Transverse colon (tissue), 4 donors: ENCODE measurements at regions not wholly inside any gene's neighbourhood (a gene's known extent, or its start where the extent isn't known, plus 50 kb on each side); places are given as distances from the start of the nearest gene placed in this dataset.

Experiments used
- DNase-seq: peaks from one replicate; pipeline ENCODE4 v3.0.0-alpha.2; 2019
- H3K27ac ChIP-seq, 4 donors: fragments of 200-600 bp; sonication (generic); 2 replicates each; pipeline ENCODE4 v1.5.1; 2016 to 2018; ENCODE audit warnings: inconsistent platforms in 4 of 4
- H3K27me3 ChIP-seq: fragments of 200-600 bp; sonication (generic); 2 replicates; pipeline ENCODE4 v1.5.1; 2017; ENCODE audit warnings: inconsistent platforms
- H3K36me3 ChIP-seq, 4 donors: fragments of 200-600 bp; sonication (generic); 2 replicates each; pipeline ENCODE4 v1.5.1; 2017 to 2019; ENCODE audit warnings: inconsistent platforms in 4 of 4
- H3K4me1 ChIP-seq, 4 donors: fragments of 200-600 bp; sonication (generic); 2 replicates each; pipeline ENCODE4 v1.5.1; 2017 to 2020; ENCODE audit warnings: inconsistent platforms in 4 of 4
- H3K4me3 ChIP-seq, 4 donors: fragments of 200-600 bp; sonication (generic); 1 replicate in 1 of 4; 2 replicates in 3 of 4; pipeline versions ENCODE4 v1.5.1 to v1.6.1; 2017 to 2019; ENCODE audit warnings: inconsistent platforms in 4 of 4
- H3K9me3 ChIP-seq, 2 donors: fragments of 200-600 bp; sonication (generic); 2 replicates each; pipeline ENCODE4 v1.5.1; 2017 to 2019; ENCODE audit warnings: inconsistent platforms in 2 of 2
- CTCF ChIP-seq, 5 experiments: fragments of 200-600 bp in 3 of 5; fragments of 450-650 bp in 2 of 5; sonication (generic) in 3 of 5; IDR thresholded peaks; 1 replicate in 2 of 5; 2 replicates in 3 of 5; pipeline ENCODE4 v1.5.1; 2016 to 2017; ENCODE audit warnings: antibody characterized with exemption in 5 of 5, inconsistent platforms in 3 of 5, mild to moderate bottlenecking in 2 of 5, moderate library complexity in 1 of 5
- EP300 ChIP-seq: sonication (generic); formaldehyde crosslinking; IDR thresholded peaks from one replicate; pipeline ENCODE4 v1.6.1; 2017; ENCODE audit warnings: antibody characterized with exemption, low read depth
- POLR2A ChIP-seq: fragments of 450-650 bp; IDR thresholded peaks from one replicate; pipeline ENCODE4 v1.6.1; 2016; ENCODE audit warnings: antibody characterized with exemption, mild to moderate bottlenecking, moderate library complexity
- POLR2AphosphoS5 ChIP-seq, 3 donors: sonication (generic); formaldehyde crosslinking; IDR thresholded peaks; one replicate each; pipeline ENCODE4 v1.6.1; 2016; ENCODE audit warnings: antibody characterized with exemption in 3 of 3
- WGBS, 2 donors: methylation state at CpG; one replicate each; pipeline ENCODE4 v1.1.5; 2018; ENCODE audit warnings: low coverage in 1 of 2; 5-methylcytosine and 5-hydroxymethylcytosine counted together
- in situ Hi-C, 4 donors: fragments of 200-750 bp; cut with MboI; loops; one replicate each; pipeline versions ENCODE4 v1.15.0 to v1.15.1; 2017; ENCODE audit warnings: low sequenced_read_pairs in 3 of 4, low pct_ligation_motif_present in 1 of 4, low pct_unique_long_range_greater_than_20kb in 1 of 4
- intact Hi-C: fragments of 100-400 bp; cut with DNase I; formaldehyde crosslinking; loops from one replicate; pipeline ENCODE4 v1.15.1; 2023; ENCODE audit warnings: low total_unique reads

- Histone ChIP-seq H3K9me3 (no peaks in the 10 kb centered on the region), H3K27ac (peak overlapping the region in 1 of 4 donors; percentile 4), H3K4me1 (peaks cover 0 to 7% (median 3%) of the 10 kb centered on the region in 4 donors), H3K4me3 (no peak overlapping the region), H3K36me3 (no peaks in the 10 kb centered on the region), H3K27me3 (no peaks in the 10 kb centered on the region)
- DNase-seq, result no peak
- TF ChIP-seq EP300 (no peak), POLR2AphosphoS5 (IDR thresholded peaks at IDR 0.05) (no peak), CTCF (IDR thresholded peaks at IDR 0.05) (no peak), POLR2A (no peak)
- in situ Hi-C loops (no loop called here), intact Hi-C loops (no loop called here)
- 82 to 86% methylated on average over 4 to 8 of the region's 8 CpGs for WGBS, 2 donors
These were observed 236.9 kb upstream of the PMEPA1 start for GRCh38 chr20:57946559-57947315.

- Histone ChIP-seq H3K27ac (no peak overlapping the region), H3K9me3 (no peaks in the 10 kb centered on the region), H3K4me3 (no peak overlapping the region), H3K27me3 (no peaks in the 10 kb centered on the region), H3K36me3 (no peaks in the 10 kb centered on the region), H3K4me1 (peaks cover 0 to 19% (median 7%) of the 10 kb centered on the region in 4 donors)
- in situ Hi-C loops (no loop called here), intact Hi-C loops (no loop called here)
- no peak for DNase-seq
- 81 to 84% methylated on average over 4 to 6 of the region's 6 CpGs for WGBS, 2 donors
- TF ChIP-seq EP300, result no peak
- TF ChIP-seq CTCF (IDR thresholded peaks at IDR 0.05), result no peak
- no peak for TF ChIP-seq POLR2A
- no peak for TF ChIP-seq POLR2AphosphoS5 (IDR thresholded peaks at IDR 0.05)
These were observed 235.2 kb upstream of the PMEPA1 start for GRCh38 chr20:57944988-57945387.

- H3K4me1 ChIP-seq, result peaks cover 0 to 19% (median 7%) of the 10 kb centered on the region in 4 donors
- intact Hi-C loops (no loop called here), in situ Hi-C loops (no loop called here)
- no peak for TF ChIP-seq EP300
- H3K36me3 ChIP-seq, result no peaks in the 10 kb centered on the region
- H3K9me3 ChIP-seq, result no peaks in the 10 kb centered on the region
- DNase-seq, result no peak
- 73 to 83% methylated on average over 4 to 7 of the region's 7 CpGs for WGBS, 2 donors
- no peaks in the 10 kb centered on the region for H3K27me3 ChIP-seq
- no peak overlapping the region for H3K4me3 ChIP-seq
- no peak overlapping the region for H3K27ac ChIP-seq
These were observed 234.1 kb upstream of the PMEPA1 start for GRCh38 chr20:57943950-57944349.

- no peak overlapping the region for H3K4me3 ChIP-seq
- WGBS, 2 donors, result 95% methylated on average over 9 of the region's 9 CpGs; no CpG with 5 or more reads in 1 of the 2 donors
- no peak for DNase-seq
- H3K9me3 ChIP-seq, result no peaks in the 10 kb centered on the region
- H3K36me3 ChIP-seq, result no peaks in the 10 kb centered on the region
- in situ Hi-C loops, result no loop called here
- TF ChIP-seq CTCF (IDR thresholded peaks at IDR 0.05) (no peak), EP300 (no peak), POLR2A (no peak), POLR2AphosphoS5 (IDR thresholded peaks at IDR 0.05) (no peak)
- no peak overlapping the region for H3K27ac ChIP-seq
- peaks cover 0 to 19% (median 7%) of the 10 kb centered on the region in 4 donors for H3K4me1 ChIP-seq
- intact Hi-C loops, result no loop called here
- H3K27me3 ChIP-seq, result no peaks in the 10 kb centered on the region
These were observed 233.5 kb upstream of the PMEPA1 start for GRCh38 chr20:57943291-57943690.
